Middle frontal gyrus (tissue), 1 donor: ENCODE measurements at regions not wholly inside any gene's neighbourhood (a gene's known extent, or its start where the extent isn't known, plus 50 kb on each side); places are given as distances from the start of the nearest gene placed in this dataset.
"Not testable (repeated sequence)": the region's sequence is repeated elsewhere in the genome, so short reads cannot be mapped to it uniquely, and the experiment has no call there.

Experiments used
- DNase-seq: peaks from one replicate; pipeline ENCODE4 v3.0.0-alpha.2; 2015; ENCODE audit warnings: low spot score; ENCODE audit errors: extremely low spot score

GRCh38 chr4:64016893-64017292 lies 392.4 kb downstream of the TECRL start:
- no peak for DNase-seq

GRCh38 chr4:64014647-64015046 lies 394.6 kb downstream of the TECRL start:
- no peak for DNase-seq

- DNase-seq = no peak
Measured at GRCh38 chr4:64001229-64001898, 407.9 kb downstream of the TECRL start.

DNA sequence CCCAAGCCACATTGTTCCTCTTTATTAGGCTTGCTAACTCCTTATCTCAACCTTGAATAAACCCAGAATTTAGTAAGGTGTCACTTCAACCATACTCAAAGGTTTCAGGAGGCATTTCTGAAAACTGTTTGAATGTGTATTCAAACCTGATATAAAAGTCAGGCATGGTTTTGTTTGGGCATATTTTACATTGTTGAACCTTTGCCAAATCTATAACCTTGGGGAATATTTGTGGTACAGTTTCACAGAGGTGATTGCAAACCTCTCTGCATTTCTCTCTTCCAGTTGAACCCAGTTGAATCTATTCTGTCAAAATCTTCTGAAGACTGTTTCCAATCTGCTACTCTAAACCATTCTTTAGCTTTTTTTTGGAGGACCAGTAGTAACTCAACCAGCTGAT lies 409.0 kb downstream of the TECRL start:
- DNase-seq = no peak

DNA sequence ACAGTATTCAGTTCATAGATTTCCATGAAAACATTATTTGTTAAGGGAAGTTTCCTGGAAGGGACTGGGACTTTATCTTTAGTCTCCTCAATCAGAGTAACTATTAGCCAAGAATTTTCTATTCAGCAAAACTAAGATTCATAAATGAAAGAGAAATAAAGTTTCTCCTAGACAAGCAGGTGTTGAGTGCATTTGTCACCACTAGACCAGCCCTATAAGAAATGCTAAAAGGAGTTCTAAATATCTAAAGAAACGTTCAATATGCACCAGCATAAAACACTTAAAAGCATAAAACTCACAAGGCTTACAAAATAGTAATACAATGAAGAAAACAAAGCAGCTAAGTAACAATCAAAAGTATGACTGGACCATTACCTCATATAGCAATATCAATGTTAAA lies 423.0 kb downstream of the TECRL start:
- no peak for DNase-seq

DNA sequence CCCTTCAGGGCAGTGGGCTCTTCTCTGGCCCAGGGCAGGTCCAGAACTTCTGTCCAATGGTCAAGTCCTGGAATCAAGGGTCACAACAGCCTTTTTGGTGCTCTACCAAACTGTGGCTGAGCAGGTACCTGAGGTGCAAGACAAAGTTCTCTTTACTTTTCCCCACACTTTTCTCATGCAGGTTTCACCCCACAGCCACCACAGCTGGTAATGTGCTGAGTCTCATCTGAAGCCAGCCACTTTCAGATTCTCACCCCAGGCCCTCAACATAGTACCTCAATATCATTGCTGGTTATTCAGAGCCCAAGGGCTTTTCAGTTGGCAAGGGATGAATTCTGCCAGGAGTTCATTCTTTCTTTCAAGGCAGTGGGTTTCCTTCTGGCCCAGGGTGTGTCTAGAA lies 426.0 kb downstream of the TECRL start:
- DNase-seq = no peak

DNA sequence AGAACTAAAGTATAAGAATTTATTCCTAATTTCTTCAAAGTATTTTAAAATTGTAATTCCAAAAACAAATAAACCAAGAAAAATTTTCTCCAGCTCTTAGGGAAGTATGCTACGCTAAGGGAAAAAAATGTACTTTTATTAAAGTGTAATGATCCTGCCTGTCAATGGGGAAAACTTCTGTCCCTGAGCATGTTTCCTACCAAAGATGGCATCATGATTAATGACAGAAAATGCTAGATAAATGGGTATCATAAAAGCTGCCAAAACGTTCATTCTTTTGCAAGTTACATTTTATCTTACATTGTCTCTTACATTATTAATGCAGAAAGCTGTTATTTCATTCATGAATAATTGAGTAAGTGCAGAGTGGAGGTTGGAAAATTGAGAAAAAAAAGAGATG lies 443.4 kb downstream of the TECRL start:
- DNase-seq = no peak

DNA sequence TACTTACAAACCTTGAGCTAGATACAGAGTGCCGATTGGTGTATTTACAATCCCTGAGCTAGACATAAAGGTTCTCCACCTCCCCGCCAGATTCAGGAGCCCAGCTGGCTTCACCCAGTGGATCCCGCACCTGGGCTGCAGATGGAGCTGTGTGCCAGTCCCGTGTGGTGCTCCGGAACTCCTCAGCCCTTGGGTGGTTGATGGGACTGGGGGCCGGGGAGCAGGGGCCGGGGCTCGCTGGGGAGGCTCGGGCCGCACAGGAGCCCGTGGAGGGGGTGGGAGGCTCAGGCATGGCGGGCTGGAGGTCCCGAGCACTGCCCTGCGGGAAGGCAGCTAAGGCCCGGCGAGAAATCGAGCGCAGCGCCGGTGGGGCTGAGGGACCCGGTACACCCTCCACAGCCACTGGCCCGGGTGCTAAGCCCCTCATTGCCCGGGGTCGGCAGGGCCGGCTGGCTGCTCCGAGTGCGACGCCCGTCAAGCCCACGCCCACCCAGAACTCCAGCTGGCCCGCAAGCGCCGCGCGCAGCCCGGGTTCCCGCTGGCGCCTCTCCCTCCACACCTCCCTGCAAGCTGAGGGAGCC lies 466.5 kb downstream of the TECRL start:
- DNase-seq = not testable (repeated sequence)

DNA sequence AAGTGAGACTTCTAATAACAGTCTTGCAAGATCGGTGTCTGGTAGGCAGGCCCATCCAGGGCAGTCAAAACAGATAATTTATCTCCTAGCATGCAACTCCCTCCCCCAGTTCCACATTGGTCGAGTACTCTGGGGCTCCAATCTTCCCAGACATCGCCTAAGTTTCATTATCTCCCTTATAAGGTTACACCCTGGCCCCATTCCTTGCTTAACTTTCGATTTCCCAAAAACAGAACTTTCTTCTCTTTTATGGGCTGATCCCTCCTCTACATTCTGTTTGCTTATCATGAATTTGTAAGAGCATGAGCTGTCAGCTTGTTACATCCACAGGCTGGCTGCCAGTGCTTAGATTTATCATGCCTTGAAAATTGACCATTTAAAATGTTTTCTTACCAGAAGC lies 471.3 kb downstream of the TECRL start:
- no peak for DNase-seq

GRCh38 chr4:63922146-63922545 lies 487.1 kb downstream of the TECRL start:
- DNase-seq = no peak

DNA sequence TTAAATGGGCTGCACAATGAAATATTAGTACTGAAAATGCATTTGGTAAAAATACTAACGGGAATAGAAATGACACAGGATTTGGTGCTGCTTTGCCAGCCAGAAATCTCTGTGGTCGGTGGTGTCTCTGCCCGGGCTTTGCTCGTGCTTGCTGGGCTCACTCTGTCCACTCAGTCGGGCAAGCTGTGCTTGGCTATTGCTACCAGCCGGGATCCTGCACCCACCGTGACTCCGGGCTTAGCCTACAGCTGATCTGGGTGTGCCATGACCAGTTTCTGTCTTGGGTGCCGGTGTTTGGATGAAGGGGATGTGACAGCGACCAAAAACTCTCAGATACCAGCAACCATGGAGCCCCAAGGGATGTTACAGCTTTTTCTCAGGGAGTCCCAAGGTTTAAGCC lies 487.7 kb downstream of the TECRL start:
- DNase-seq = no peak

GRCh38 chr4:63919636-63920365 lies 489.4 kb downstream of the TECRL start:
- no peak for DNase-seq

GRCh38 chr4:63906660-63907183 lies 502.5 kb downstream of the TECRL start:
- DNase-seq = no peak

DNA sequence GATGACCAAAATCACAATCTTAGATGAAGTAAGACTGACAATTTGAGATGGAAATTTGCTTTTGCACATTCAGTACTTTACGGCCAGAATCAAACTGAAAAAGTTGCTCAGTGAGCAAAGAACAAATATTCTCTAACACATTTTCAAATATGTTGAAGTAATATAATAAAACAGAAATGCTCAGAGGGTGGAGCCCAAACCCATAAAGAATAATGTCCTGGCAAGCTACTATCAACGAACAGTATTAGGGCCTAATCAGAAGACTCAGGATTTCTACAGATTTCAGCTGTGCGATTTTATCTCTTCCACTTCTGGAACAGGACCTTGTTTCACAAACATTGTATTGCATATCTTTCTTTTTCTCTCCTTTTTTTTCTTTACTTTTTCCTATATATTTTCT lies 505.0 kb downstream of the TECRL start:
- DNase-seq = no peak

DNA sequence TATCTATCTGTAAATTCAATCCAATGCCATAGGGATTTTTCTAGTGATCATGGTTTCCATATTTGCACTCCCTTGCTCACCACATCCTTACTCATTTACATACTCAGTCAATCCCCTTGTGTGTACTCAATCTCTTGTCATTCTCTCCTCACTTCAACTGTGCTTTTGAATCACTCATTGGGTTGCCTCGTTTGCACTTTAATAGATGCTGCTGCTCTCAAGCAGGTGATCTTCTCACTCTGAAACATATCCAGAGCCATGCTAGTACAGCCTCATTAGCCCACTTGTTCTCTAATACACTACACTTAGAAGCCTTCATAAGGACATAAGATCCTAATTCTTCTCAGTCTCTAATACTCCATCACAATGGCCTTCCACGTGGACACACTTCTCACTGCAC lies 507.9 kb downstream of the TECRL start:
- no peak for DNase-seq

DNA sequence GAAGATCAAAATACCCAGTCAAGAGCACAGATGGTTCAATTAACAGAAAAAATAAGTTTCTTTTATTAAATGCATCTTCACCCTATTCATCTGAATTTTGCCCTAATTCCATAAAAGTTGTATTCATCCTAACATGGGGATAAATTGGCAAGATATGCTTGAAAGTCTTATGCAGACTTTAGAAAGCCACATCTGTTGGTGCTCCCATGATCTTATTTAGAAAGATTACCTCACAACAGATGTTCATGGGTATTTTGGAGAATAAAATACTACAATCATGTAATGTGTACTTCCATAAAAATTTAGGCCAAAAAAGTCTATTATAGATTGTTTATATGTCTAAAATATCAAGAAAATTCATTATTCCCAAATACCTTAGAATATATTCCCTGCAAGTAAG lies 510.3 kb downstream of the TECRL start:
- DNase-seq = no peak

- no peak for DNase-seq
Measured at GRCh38 chr4:63894161-63894560, 515.1 kb downstream of the TECRL start.

DNA sequence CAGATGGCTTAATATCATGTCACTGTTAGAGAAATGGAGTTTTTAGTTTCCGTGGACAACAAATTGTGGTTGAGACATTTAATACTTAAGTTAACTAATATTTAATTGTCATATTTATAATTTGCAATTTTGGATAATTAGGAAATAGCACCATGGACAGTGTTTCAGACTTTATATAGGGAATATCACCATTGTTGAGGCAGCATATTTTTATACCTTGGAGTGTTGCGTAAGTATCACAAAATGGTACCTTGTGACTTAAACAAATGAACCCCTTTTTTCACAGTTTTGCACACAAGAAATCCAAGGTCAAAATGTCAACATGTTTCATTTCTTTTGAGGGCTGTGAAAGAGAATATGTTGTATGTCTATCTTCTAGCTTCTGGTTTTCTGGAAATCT lies 539.9 kb downstream of the TECRL start:
- DNase-seq = no peak

DNA sequence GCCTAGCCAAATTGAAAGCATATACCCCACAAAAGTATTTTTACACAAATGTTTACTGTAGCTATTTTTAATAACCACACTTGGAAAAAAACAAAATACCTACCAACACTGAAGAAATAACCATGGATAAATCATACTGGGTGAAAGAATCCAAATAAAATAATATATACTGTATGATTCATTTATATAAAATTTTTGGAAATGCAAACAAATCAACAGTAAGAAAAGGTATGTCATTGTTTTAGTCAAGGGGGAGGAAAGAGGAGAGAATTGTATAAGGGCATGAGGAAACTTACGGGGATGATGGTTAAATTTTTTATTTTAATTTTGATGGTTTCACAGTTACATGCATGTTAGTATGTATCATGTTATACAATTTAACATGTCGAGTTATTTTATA lies 557.8 kb downstream of the TECRL start:
- no peak for DNase-seq

GRCh38 chr4:63841266-63841665 lies 568.0 kb downstream of the TECRL start:
- no peak for DNase-seq

DNA sequence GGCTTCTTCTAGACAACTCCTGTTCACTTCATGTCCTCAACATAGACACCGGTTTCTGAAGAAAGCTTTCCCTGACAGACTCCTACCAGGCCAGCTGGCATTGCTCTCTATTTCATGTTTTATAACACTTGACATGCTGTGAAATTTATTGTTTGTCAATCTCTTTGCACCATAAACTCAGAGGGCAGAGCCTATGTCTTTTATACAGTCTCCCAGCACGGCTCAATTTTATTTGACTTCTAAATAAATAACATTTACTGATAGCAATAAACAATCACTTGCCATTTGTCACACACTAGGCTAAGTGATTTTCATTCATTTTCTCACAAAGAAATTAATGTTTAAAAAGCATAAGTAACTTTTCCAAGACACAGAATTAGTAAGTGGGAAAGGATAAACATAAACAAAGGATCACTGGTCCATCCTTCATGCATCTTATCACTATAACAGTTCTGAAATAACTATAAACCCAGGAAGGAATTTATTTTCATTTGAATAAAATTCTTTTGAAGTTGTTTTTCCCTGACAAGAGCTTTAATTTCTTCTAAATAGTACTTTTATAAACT lies 577.6 kb downstream of the TECRL start:
- no peak for DNase-seq

GRCh38 chr4:63817196-63817865 lies 591.9 kb downstream of the TECRL start:
- no peak for DNase-seq
